Retinal pigment epithelial cell (primary cell): ENCODE measurements at regions not wholly inside any gene's neighbourhood (a gene's known extent, or its start where the extent isn't known, plus 50 kb on each side); places are given as distances from the start of the nearest gene placed in this dataset.
A peak's percentile ranks its signal among the peaks of the same experiment; 100 is the strongest.
"Not testable (repeated sequence)": the region's sequence is repeated elsewhere in the genome, so short reads cannot be mapped to it uniquely, and the experiment has no call there.

Experiments
- DNase-seq: peaks from one replicate; pipeline ENCODE4 v3.0.0-alpha.2; 2010; ENCODE audit warnings: low read depth
- H3K4me3 ChIP-seq: 2 replicates; pipeline ENCODE4 v1.5.1; 2011; ENCODE audit warnings: mild to moderate bottlenecking, low read length, control low read depth, moderate library complexity
- CTCF ChIP-seq: conservative IDR thresholded peaks from 2 replicates; pipeline ENCODE4 v1.5.1; 2011; ENCODE audit warnings: low read depth, low read length, control low read depth, inconsistent platforms

GRCh38 chr5:10021248-10021647 is 228.4 kb downstream of the ATPSCKMT start:
- H3K4me3 ChIP-seq = no peak overlapping the region
- DNase-seq = no peak
- peak; percentile 26 for TF ChIP-seq CTCF

GRCh38 chr5:10019236-10019635 is 230.5 kb downstream of the ATPSCKMT start:
- no peak overlapping the region for H3K4me3 ChIP-seq
- no peak for DNase-seq
- TF ChIP-seq CTCF = no peak

GRCh38 chr5:10018201-10019069 is 231.3 kb downstream of the ATPSCKMT start:
- DNase-seq = peak; percentile 83
- no peak for TF ChIP-seq CTCF
- H3K4me3 ChIP-seq = no peak overlapping the region

GRCh38 chr5:10017786-10018185 is 231.9 kb downstream of the ATPSCKMT start:
- H3K4me3 ChIP-seq = no peak overlapping the region
- DNase-seq = no peak
- no peak for TF ChIP-seq CTCF

- not testable (repeated sequence) for DNase-seq, H3K4me3 ChIP-seq
Observed at GRCh38 chr5:10016559-10016958, 233.1 kb downstream of the ATPSCKMT start.

GRCh38 chr5:10015681-10016080 is 234.0 kb downstream of the ATPSCKMT start:
- H3K4me3 ChIP-seq, DNase-seq: not testable (repeated sequence)

- DNase-seq = no peak
- TF ChIP-seq CTCF = no peak
- no peak overlapping the region for H3K4me3 ChIP-seq
Observed at GRCh38 chr5:10009802-10010201, 239.9 kb downstream of the ATPSCKMT start.

GRCh38 chr5:9987101-9987500 is 262.6 kb downstream of the ATPSCKMT start:
- no peak for TF ChIP-seq CTCF
- no peak overlapping the region for H3K4me3 ChIP-seq
- no peak for DNase-seq
